ENCODE measurements at regions not wholly inside any gene's neighbourhood (a gene's known extent, or its start where the extent isn't known, plus 50 kb on each side); places are given as distances from the start of the nearest gene placed in this dataset.

DNA sequence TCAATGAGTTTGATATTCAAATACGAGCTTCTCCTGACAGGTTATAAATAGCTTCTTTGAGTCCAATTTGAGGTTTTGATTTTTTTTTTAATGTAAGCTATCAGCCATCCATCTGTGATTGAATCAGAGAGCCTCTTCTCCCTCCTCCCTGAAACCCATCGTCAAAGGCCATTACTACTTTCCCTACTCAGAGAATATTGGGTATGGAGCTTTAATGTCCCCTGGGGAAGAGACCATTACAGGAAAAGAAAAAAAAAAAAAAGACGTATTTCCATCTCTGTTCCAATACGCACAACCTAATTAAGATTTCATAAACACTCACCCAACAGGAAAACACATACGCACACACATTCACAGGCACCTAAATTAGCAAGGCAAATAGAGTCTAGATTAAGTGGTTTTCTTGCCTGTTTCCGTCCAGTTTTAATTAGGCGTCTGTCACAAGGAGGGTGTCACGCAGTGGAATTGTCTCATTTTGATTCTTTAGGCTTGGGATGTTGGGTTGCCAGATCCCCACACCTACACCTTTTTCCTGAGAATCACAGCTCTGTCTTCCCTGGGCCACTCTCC lies 194.3 kb upstream of the RPL38 start (continued):
- TF ChIP-seq, protein P1, sequence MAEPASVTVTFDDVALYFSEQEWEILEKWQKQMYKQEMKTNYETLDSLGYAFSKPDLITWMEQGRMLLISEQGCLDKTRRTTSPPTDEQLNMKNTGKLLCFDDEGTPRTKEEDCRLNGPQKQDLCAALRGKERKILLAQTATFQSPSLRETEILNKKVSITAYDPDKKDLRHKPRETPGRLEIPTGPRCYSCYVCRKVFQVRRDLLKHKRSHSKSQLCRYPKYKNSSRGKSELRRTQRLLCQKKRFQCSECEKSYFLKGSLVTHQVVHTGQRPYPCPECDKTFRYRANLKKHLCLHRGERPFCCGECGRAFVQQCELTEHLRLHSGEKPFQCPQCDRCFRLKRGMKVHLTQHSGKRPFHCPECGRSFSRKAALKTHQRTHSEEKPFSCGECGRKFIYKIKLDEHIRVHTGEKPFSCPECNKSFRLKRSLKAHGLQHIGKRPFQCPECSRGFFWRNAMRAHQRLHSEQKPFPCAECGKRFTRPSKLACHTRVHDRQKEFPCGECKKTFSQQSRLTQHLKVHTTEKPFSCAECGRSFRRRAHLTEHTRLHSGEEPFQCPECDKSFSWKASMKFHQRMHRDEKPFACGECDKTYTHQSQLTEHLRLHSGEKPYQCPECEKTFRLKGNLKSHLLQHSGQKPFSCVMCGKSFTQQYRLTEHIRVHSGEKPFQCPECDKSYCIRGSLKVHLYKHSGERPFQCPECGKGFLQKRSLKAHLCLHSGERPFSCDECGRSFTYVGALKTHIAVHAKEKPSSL (CRISPR knock-in tag; conservative IDR thresholded peaks at IDR 0.05) = no peak
- TF ChIP-seq ETV6 (CRISPR knock-in tag; IDR thresholded peaks at IDR 0.05) (no peak), FOXJ3 (CRISPR knock-in tag; IDR thresholded peaks at IDR 0.05; ENCODE audit: borderline replicate concordance) (no peak)
- TF ChIP-seq, protein P2, sequence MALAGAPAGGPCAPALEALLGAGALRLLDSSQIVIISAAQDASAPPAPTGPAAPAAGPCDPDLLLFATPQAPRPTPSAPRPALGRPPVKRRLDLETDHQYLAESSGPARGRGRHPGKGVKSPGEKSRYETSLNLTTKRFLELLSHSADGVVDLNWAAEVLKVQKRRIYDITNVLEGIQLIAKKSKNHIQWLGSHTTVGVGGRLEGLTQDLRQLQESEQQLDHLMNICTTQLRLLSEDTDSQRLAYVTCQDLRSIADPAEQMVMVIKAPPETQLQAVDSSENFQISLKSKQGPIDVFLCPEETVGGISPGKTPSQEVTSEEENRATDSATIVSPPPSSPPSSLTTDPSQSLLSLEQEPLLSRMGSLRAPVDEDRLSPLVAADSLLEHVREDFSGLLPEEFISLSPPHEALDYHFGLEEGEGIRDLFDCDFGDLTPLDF (CRISPR knock-in tag; IDR thresholded peaks at IDR 0.05) = no peak

DNA sequence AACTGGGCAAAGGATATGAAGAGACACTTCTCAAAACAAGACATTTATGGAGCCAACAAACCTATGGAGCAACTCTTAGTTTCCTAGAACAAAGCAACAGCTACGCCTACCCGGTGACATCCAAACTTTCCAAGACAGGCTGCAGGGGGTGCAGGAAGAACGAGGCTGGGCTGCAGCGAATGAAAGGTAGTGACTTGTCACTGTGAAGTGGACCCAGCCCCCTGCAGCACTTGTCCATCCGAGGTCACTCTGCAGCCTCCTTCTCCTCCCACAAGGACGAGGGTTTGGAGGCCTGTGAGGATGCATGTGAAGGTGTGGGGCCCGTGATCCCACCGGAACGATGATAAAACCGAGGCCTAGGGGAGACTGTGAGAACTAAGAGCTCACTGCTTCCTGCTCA lies 192.6 kb upstream of the RPL38 start:
- no peak overlapping the region for H3K4me3 Mint-ChIP-seq
- no peaks in the 10 kb centered on the region for H3K36me3 Mint-ChIP-seq
- no peaks in the 10 kb centered on the region; the same call in none of the 2 replicates for H3K27me3 Mint-ChIP-seq (ENCODE audit: low read depth)
- no peaks in the 10 kb centered on the region for H3K9me3 Mint-ChIP-seq
- TF ChIP-seq TEAD4 (CRISPR knock-in tag; IDR thresholded peaks at IDR 0.05) (no peak), TCF7 (CRISPR knock-in tag; IDR thresholded peaks at IDR 0.05; ENCODE audit: low read depth) (no peak), HMGA2 (CRISPR knock-in tag; IDR thresholded peaks at IDR 0.05) (no peak), MYBL2 (CRISPR knock-in tag; IDR thresholded peaks at IDR 0.05) (no peak), ZNF219 (CRISPR knock-in tag; IDR thresholded peaks at IDR 0.05; ENCODE audit: borderline replicate concordance) (no peak), ETV6 (CRISPR knock-in tag; IDR thresholded peaks at IDR 0.05) (no peak), SMAD4 (CRISPR knock-in tag; IDR thresholded peaks at IDR 0.05) (no peak), ZNF423 (CRISPR knock-in tag; IDR thresholded peaks at IDR 0.05) (no peak)
- TF ChIP-seq, protein P3, sequence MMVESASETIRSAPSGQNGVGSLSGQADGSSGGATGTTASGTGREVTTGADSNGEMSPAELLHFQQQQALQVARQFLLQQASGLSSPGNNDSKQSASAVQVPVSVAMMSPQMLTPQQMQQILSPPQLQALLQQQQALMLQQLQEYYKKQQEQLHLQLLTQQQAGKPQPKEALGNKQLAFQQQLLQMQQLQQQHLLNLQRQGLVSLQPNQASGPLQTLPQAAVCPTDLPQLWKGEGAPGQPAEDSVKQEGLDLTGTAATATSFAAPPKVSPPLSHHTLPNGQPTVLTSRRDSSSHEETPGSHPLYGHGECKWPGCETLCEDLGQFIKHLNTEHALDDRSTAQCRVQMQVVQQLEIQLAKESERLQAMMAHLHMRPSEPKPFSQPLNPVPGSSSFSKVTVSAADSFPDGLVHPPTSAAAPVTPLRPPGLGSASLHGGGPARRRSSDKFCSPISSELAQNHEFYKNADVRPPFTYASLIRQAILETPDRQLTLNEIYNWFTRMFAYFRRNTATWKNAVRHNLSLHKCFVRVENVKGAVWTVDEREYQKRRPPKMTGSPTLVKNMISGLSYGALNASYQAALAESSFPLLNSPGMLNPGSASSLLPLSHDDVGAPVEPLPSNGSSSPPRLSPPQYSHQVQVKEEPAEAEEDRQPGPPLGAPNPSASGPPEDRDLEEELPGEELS (CRISPR knock-in tag; IDR thresholded peaks at IDR 0.05) = no peak
- TF ChIP-seq, protein P2 (CRISPR knock-in tag; IDR thresholded peaks at IDR 0.05) = no peak
- TF ChIP-seq, protein P4, sequence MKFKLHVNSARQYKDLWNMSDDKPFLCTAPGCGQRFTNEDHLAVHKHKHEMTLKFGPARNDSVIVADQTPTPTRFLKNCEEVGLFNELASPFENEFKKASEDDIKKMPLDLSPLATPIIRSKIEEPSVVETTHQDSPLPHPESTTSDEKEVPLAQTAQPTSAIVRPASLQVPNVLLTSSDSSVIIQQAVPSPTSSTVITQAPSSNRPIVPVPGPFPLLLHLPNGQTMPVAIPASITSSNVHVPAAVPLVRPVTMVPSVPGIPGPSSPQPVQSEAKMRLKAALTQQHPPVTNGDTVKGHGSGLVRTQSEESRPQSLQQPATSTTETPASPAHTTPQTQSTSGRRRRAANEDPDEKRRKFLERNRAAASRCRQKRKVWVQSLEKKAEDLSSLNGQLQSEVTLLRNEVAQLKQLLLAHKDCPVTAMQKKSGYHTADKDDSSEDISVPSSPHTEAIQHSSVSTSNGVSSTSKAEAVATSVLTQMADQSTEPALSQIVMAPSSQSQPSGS (CRISPR knock-in tag; IDR thresholded peaks at IDR 0.05; ENCODE audit: borderline replicate concordance, low read depth) = no peak
- TF ChIP-seq, protein P5, sequence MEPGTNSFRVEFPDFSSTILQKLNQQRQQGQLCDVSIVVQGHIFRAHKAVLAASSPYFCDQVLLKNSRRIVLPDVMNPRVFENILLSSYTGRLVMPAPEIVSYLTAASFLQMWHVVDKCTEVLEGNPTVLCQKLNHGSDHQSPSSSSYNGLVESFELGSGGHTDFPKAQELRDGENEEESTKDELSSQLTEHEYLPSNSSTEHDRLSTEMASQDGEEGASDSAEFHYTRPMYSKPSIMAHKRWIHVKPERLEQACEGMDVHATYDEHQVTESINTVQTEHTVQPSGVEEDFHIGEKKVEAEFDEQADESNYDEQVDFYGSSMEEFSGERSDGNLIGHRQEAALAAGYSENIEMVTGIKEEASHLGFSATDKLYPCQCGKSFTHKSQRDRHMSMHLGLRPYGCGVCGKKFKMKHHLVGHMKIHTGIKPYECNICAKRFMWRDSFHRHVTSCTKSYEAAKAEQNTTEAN (CRISPR knock-in tag; IDR thresholded peaks at IDR 0.05) = no peak
- TF ChIP-seq, protein P6, sequence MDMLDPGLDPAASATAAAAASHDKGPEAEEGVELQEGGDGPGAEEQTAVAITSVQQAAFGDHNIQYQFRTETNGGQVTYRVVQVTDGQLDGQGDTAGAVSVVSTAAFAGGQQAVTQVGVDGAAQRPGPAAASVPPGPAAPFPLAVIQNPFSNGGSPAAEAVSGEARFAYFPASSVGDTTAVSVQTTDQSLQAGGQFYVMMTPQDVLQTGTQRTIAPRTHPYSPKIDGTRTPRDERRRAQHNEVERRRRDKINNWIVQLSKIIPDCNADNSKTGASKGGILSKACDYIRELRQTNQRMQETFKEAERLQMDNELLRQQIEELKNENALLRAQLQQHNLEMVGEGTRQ (CRISPR knock-in tag; IDR thresholded peaks at IDR 0.05) = no peak
- peaks cover 23% of the 10 kb centered on the region for H3K4me1 Mint-ChIP-seq
- ChIA-PET POLR2A (no interaction called here), CTCF (interaction anchor here (1.3 to 1.5 kb wide), 3 partner anchors 13 to 189 kb away, joined by 4 to 10 read pairs (median 9); no protein-coding TSS in a partner anchor)
- DNase-seq (ENCODE audit: low spot score) = no peak
- H3K27ac Mint-ChIP-seq = no peak overlapping the region
- no peak for ATAC-seq
